ENCODE measurements at regions not wholly inside any gene's neighbourhood (a gene's known extent, or its start where the extent isn't known, plus 50 kb on each side); places are given as distances from the start of the nearest gene placed in this dataset.

DNA sequence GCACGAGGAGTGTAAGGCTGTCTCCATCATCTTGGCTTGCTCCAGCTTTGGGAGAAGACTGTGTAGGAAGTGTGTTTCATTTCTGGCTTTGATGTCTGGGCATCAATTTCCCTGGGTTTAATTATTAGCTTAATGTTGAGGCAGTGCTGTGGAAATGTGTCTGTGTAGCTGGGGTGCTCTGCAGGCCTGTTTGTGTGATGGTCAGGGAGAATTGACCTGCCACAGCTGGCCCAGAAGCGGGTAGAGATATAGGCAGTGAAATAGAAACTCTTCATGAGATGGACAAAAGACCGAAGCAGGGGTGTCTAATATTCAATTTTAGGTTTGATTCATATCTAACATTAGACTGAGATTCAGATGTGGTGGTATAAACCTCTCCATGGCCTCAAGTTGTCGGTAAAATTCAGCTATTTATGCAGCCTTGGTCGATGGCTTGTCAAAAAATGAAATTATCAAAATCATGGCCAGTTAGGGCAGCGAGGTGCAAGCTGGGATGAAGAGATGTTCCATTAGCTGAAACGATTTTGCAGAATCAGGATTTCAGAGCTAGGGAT, 95.3 kb upstream of the SNX9 start:
- DNase-seq (ENCODE audit: low read depth in 1 of 2, low spot score in 2 of 2) (no peak), FAIRE-seq (no peak)
- no peak overlapping the region for H2AFZ ChIP-seq (ENCODE audit: low read length)
- H3K9me3 ChIP-seq (ENCODE audit: insufficient read depth in 2 of 2, low read depth in 1 of 2, low read length in 1 of 2) = peaks cover 6 to 10% of the 10 kb centered on the region in 2 experiments; a peak in 1 of 4 replicates
- 75% methylated on average over 7 of the region's 7 CpGs; no CpG with 5 or more reads in 1 of the 2 experiments for WGBS, 2 experiments (ENCODE audit: extremely low coverage in 1 of 2, insufficient coverage in 1 of 2, insufficient read length in 1 of 2, insufficient replicate concordance in 2 of 2, low coverage in 1 of 2, low lambda C conversion rate in 2 of 2, missing lambda C conversion rate in 1 of 2)
- no peak overlapping the region for H3K4me2 ChIP-seq (ENCODE audit: insufficient read depth in 1 of 2, low read depth in 2 of 2, low read length in 2 of 2)
- no peak overlapping the region for H3K4ac ChIP-seq (replicated peaks; ENCODE audit: insufficient read length, low read depth, low read length)
- ChIA-PET POLR2A (ENCODE audit: partially characterized antibody) (no interaction called here), CTCF (ENCODE audit: partially characterized antibody) (interaction anchor here (0.6 kb wide), 2 partner anchors 61 to 1146 kb away, joined by 3 read pairs; no protein-coding TSS in a partner anchor)
- H2BK5ac ChIP-seq (ENCODE audit: low read depth, low read length) = no peak overlapping the region
- no peaks in the 10 kb centered on the region for H4K20me1 ChIP-seq (replicated peaks in 1 of 2; ENCODE audit: control insufficient read depth in 1 of 2, insufficient read depth in 2 of 2, low read length in 2 of 2)
- no peak overlapping the region for H3K14ac ChIP-seq (ENCODE audit: insufficient read length)
- H4K91ac ChIP-seq (replicated peaks; ENCODE audit: insufficient read length, low read length) = no peak overlapping the region
- H2BK120ac ChIP-seq (replicated peaks; ENCODE audit: low read depth, low read length) = no peak overlapping the region
- H3K23ac ChIP-seq (ENCODE audit: insufficient read length) = no peak overlapping the region
- no peak overlapping the region for H3K27ac ChIP-seq (ENCODE audit: low read depth, low read length)
- H2AK5ac ChIP-seq (ENCODE audit: low read depth, low read length) = no peak overlapping the region
- no peaks in the 10 kb centered on the region for H3K79me2 ChIP-seq (ENCODE audit: control insufficient read depth in 1 of 2, insufficient read depth in 2 of 2, low read length in 2 of 2)
- H3K27me3 ChIP-seq (replicated peaks in 1 of 4; ENCODE audit: control insufficient read depth in 3 of 4, extremely low read depth in 1 of 4, insufficient read depth in 3 of 4, low read length in 3 of 4) = no peaks in the 10 kb centered on the region
- H3K4me3 ChIP-seq (ENCODE audit: extremely low read depth in 1 of 4, insufficient read depth in 2 of 4, low read depth in 3 of 4, low read length in 4 of 4) = no peak overlapping the region
- H3K9ac ChIP-seq (replicated peaks in 1 of 4; ENCODE audit: extremely low read depth in 1 of 4, low read depth in 3 of 4, low read length in 3 of 4) = no peak overlapping the region
- H3K79me1 ChIP-seq (ENCODE audit: low read depth, low read length) = no peaks in the 10 kb centered on the region
- H3K18ac ChIP-seq (ENCODE audit: extremely low read depth, low read length) = no peak overlapping the region
- H4K8ac ChIP-seq (ENCODE audit: extremely low read depth, insufficient read depth, low read length) = no peak overlapping the region
- no peak overlapping the region for H4K5ac ChIP-seq (ENCODE audit: insufficient read length, low read depth, low read length)
- no peak overlapping the region for H3K56ac ChIP-seq (replicated peaks; ENCODE audit: insufficient read length, low read depth, low read length)
- H3K36me3 ChIP-seq (ENCODE audit: control insufficient read depth in 2 of 4, insufficient read depth in 4 of 4, low read length in 3 of 4) = no peaks in the 10 kb centered on the region
- H2BK20ac ChIP-seq (ENCODE audit: low read length) = no peak overlapping the region
- no peak overlapping the region for H2BK15ac ChIP-seq (ENCODE audit: low read length)
- 0 out of 2 replicates have a peak overlapping the region, but pooled peaks have one; percentile 28 for H2BK12ac ChIP-seq (ENCODE audit: low read depth, low read length)
- H3K4me1 ChIP-seq (replicated peaks in 1 of 4; ENCODE audit: control insufficient read depth in 3 of 4, insufficient read depth in 4 of 4, low read length in 3 of 4) = no peaks in the 10 kb centered on the region; a peak in 1 of 7 replicates
- H3K23me2 ChIP-seq (ENCODE audit: low read depth, low read length) = no peaks in the 10 kb centered on the region; the same call in 1 of the 2 replicates
- TF ChIP-seq BCL11A (IDR thresholded peaks at IDR 0.05; ENCODE audit: low read depth in 2 of 2, low read length in 2 of 2) (no peak), GABPA (IDR thresholded peaks at IDR 0.05; ENCODE audit: borderline replicate concordance, insufficient read depth, low read length) (no peak), SP1 (IDR thresholded peaks at IDR 0.05; ENCODE audit: low read depth, low read length) (no peak), POLR2AphosphoS5 (IDR thresholded peaks at IDR 0.05; ENCODE audit: low read depth, low read length) (no peak), ZNF274 (IDR thresholded peaks at IDR 0.05; ENCODE audit: borderline replicate concordance, extremely low read depth, low read length) (no peak)
- TF ChIP-seq, protein P1, sequence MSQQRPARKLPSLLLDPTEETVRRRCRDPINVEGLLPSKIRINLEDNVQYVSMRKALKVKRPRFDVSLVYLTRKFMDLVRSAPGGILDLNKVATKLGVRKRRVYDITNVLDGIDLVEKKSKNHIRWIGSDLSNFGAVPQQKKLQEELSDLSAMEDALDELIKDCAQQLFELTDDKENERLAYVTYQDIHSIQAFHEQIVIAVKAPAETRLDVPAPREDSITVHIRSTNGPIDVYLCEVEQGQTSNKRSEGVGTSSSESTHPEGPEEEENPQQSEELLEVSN (IDR thresholded peaks at IDR 0.05) = no peak
